Activated CD8-positive, alpha-beta T cell treated with anti-CD3 and anti-CD28 coated beads, Interleukin-2, amount 10 ng/mL, durations not matched to agents 7 days and 5 days (primary cell): ENCODE measurements at regions not wholly inside any gene's neighbourhood (a gene's known extent, or its start where the extent isn't known, plus 50 kb on each side); places are given as distances from the start of the nearest gene placed in this dataset.

Source experiments
- ATAC-seq: fragments of 150-1000 bp; cut with Tn5 transposase; one replicate; pipeline ENCODE4 v1.10.0; 2021; ENCODE audit warnings: moderate library complexity
- CTCF ChIA-PET: fragments of 350-600 bp; sonication (Branson Sonifier 250); formaldehyde crosslinking; loops from one replicate; lab custom pipeline; 2021; ENCODE audit warnings: antibody characterized with exemption; lab: Charles Lee
- POLR2A ChIA-PET: fragments of 350-600 bp; sonication (Branson Sonifier 250); formaldehyde crosslinking; loops from one replicate; lab custom pipeline; 2021; ENCODE audit warnings: antibody characterized with exemption; lab: Charles Lee
- DNase-seq: peaks from one replicate; pipeline ENCODE4 v3.0.0-alpha.2; 2020
- H3K27ac Mint-ChIP-seq: one replicate; pipeline ENCODE4 v1.8.0; 2021; ENCODE audit warnings: mild to moderate bottlenecking, mixed read lengths
- H3K27me3 Mint-ChIP-seq: one replicate; pipeline ENCODE4 v1.8.0; 2021; ENCODE audit warnings: low read depth, mixed read lengths
- H3K36me3 Mint-ChIP-seq: one replicate; pipeline ENCODE4 v1.8.0; 2021; ENCODE audit warnings: low read depth, mixed read lengths
- H3K4me1 Mint-ChIP-seq: one replicate; pipeline ENCODE4 v1.8.0; 2021; ENCODE audit warnings: low read depth, mixed read lengths
- H3K4me3 Mint-ChIP-seq: one replicate; pipeline ENCODE4 v1.8.0; 2021; ENCODE audit warnings: mild to moderate bottlenecking, mixed read lengths
- H3K9me3 Mint-ChIP-seq: one replicate; pipeline ENCODE4 v1.8.0; 2022; ENCODE audit warnings: mixed read lengths; ENCODE audit not compliant: insufficient read depth

- DNase-seq (peak; percentile 55), ATAC-seq (peak; percentile 86)
- Mint-ChIP-seq H3K4me3 (peak overlapping the region; percentile 27), H3K27me3 (no peaks in the 10 kb centered on the region), H3K27ac (peak overlapping the region; percentile 93), H3K4me1 (peaks cover 47% of the 10 kb centered on the region), H3K36me3 (peaks cover 45% of the 10 kb centered on the region), H3K9me3 (peaks cover 22% of the 10 kb centered on the region)
- ChIA-PET POLR2A (interaction anchor here (0.6 to 3.1 kb wide), 6 partner anchors 20 to 292 kb away, joined by 3 to 11 read pairs (median 4); partner anchors contain the start of gene ITGA4), CTCF (interaction anchor here (0.8 to 3.3 kb wide), 8 partner anchors 12 to 301 kb away, joined by 3 to 18 read pairs (median 3); partner anchors contain the start of gene ITGA4)
Measured at GRCh38 chr2:181165199-181165868, 184.9 kb downstream of the UBE2E3 start.

GRCh38 chr2:181169503-181169902 is 189.1 kb downstream of the UBE2E3 start:
- no peak for ATAC-seq
- no peak overlapping the region for H3K4me3 Mint-ChIP-seq
- peaks cover 48% of the 10 kb centered on the region for H3K36me3 Mint-ChIP-seq
- no peaks in the 10 kb centered on the region for H3K27me3 Mint-ChIP-seq
- H3K4me1 Mint-ChIP-seq, result peaks cover 40% of the 10 kb centered on the region
- ChIA-PET POLR2A (interaction anchor here (0.8 kb wide), 1 partner anchor 25 kb away, joined by 3 read pairs; no protein-coding TSS in a partner anchor), CTCF (interaction anchor here (0.7 to 1.5 kb wide), 5 partner anchors 9 to 135 kb away, joined by 3 to 4 read pairs (median 3); no protein-coding TSS in a partner anchor)
- no peak for DNase-seq
- H3K9me3 Mint-ChIP-seq, result peaks cover 22% of the 10 kb centered on the region
- peak overlapping the region; percentile 13 for H3K27ac Mint-ChIP-seq

GRCh38 chr2:181170256-181170655 is 189.9 kb downstream of the UBE2E3 start:
- POLR2A ChIA-PET, result interaction anchor here (0.8 kb wide), 1 partner anchor 26 kb away, joined by 3 read pairs; no protein-coding TSS in a partner anchor
- Mint-ChIP-seq H3K9me3 (peaks cover 22% of the 10 kb centered on the region), H3K27ac (no peak overlapping the region), H3K36me3 (peaks cover 49% of the 10 kb centered on the region), H3K4me1 (peaks cover 41% of the 10 kb centered on the region), H3K4me3 (no peak overlapping the region), H3K27me3 (no peaks in the 10 kb centered on the region)
- DNase-seq, result no peak
- CTCF ChIA-PET, result interaction anchor here (0.7 to 1.5 kb wide), 5 partner anchors 9 to 134 kb away, joined by 3 to 4 read pairs (median 3); no protein-coding TSS in a partner anchor
- ATAC-seq, result no peak

- no peak for ATAC-seq
- Mint-ChIP-seq H3K27ac (no peak overlapping the region), H3K9me3 (peaks cover 9% of the 10 kb centered on the region), H3K4me3 (no peak overlapping the region), H3K36me3 (peaks cover 28% of the 10 kb centered on the region), H3K4me1 (peaks cover 44% of the 10 kb centered on the region), H3K27me3 (no peaks in the 10 kb centered on the region)
- CTCF ChIA-PET, result no interaction called here
- POLR2A ChIA-PET, result no interaction called here
- DNase-seq, result no peak
Measured at GRCh38 chr2:181172676-181173075, 192.3 kb downstream of the UBE2E3 start.

GRCh38 chr2:181174611-181175580 is 194.5 kb downstream of the UBE2E3 start:
- H3K27ac Mint-ChIP-seq, result peak overlapping the region; percentile 32
- H3K27me3 Mint-ChIP-seq, result no peaks in the 10 kb centered on the region
- H3K4me3 Mint-ChIP-seq, result no peak overlapping the region
- ATAC-seq, result no peak
- peaks cover 34% of the 10 kb centered on the region for H3K36me3 Mint-ChIP-seq
- H3K4me1 Mint-ChIP-seq, result peaks cover 56% of the 10 kb centered on the region
- CTCF ChIA-PET, result interaction anchor here (0.9 to 1.6 kb wide), 4 partner anchors 9 to 138 kb away, joined by 3 to 4 read pairs (median 4); no protein-coding TSS in a partner anchor
- H3K9me3 Mint-ChIP-seq, result peaks cover 12% of the 10 kb centered on the region
- POLR2A ChIA-PET, result interaction anchor here (1.1 kb wide), 1 partner anchor 29 kb away, joined by 3 read pairs; no protein-coding TSS in a partner anchor
- DNase-seq, result no peak

GRCh38 chr2:181176540-181176939 is 196.1 kb downstream of the UBE2E3 start:
- Mint-ChIP-seq H3K27me3 (no peaks in the 10 kb centered on the region), H3K4me3 (no peak overlapping the region), H3K27ac (no peak overlapping the region), H3K4me1 (peaks cover 49% of the 10 kb centered on the region), H3K9me3 (peaks cover 12% of the 10 kb centered on the region), H3K36me3 (peaks cover 39% of the 10 kb centered on the region)
- DNase-seq (no peak), ATAC-seq (no peak)
- POLR2A ChIA-PET, result interaction anchor here (1.1 kb wide), 1 partner anchor 281 kb away, joined by 3 read pairs; the partner anchor contains the start of gene ITGA4
- CTCF ChIA-PET, result interaction anchor here (3.1 kb wide), 1 partner anchor 17 kb away, joined by 27 read pairs; no protein-coding TSS in a partner anchor

GRCh38 chr2:181177376-181177775 is 197.0 kb downstream of the UBE2E3 start:
- DNase-seq (no peak), ATAC-seq (no peak)
- Mint-ChIP-seq H3K4me1 (peaks cover 49% of the 10 kb centered on the region), H3K36me3 (peaks cover 38% of the 10 kb centered on the region), H3K27me3 (no peaks in the 10 kb centered on the region), H3K4me3 (no peak overlapping the region), H3K9me3 (peaks cover 12% of the 10 kb centered on the region), H3K27ac (no peak overlapping the region)
- POLR2A ChIA-PET, result interaction anchor here (1.0 to 1.1 kb wide), 3 partner anchors 11 to 36 kb away, joined by 3 read pairs; no protein-coding TSS in a partner anchor
- CTCF ChIA-PET, result interaction anchor here (0.9 to 3.1 kb wide), 5 partner anchors 12 to 290 kb away, joined by 3 to 27 read pairs (median 8); no protein-coding TSS in a partner anchor

GRCh38 chr2:181178130-181178529 is 197.7 kb downstream of the UBE2E3 start:
- Mint-ChIP-seq H3K27me3 (no peaks in the 10 kb centered on the region), H3K36me3 (peaks cover 35% of the 10 kb centered on the region), H3K4me3 (no peak overlapping the region), H3K27ac (peak overlapping the region; percentile 61), H3K4me1 (peaks cover 49% of the 10 kb centered on the region), H3K9me3 (peaks cover 16% of the 10 kb centered on the region)
- DNase-seq (no peak), ATAC-seq (peak; percentile 55)
- CTCF ChIA-PET, result interaction anchor here (0.7 to 3.1 kb wide), 26 partner anchors 8 to 289 kb away, joined by 3 to 27 read pairs (median 4); partner anchors contain the start of gene ITGA4
- POLR2A ChIA-PET, result interaction anchor here (0.8 to 1.1 kb wide), 6 partner anchors 12 to 217 kb away, joined by 3 to 4 read pairs (median 3); no protein-coding TSS in a partner anchor

- Mint-ChIP-seq H3K27me3 (no peaks in the 10 kb centered on the region), H3K4me3 (no peak overlapping the region), H3K27ac (peak overlapping the region; percentile 41), H3K36me3 (peaks cover 33% of the 10 kb centered on the region), H3K9me3 (peaks cover 16% of the 10 kb centered on the region), H3K4me1 (peaks cover 51% of the 10 kb centered on the region)
- CTCF ChIA-PET, result interaction anchor here (0.6 to 3.1 kb wide), 27 partner anchors 9 to 289 kb away, joined by 3 to 27 read pairs (median 4); partner anchors contain the start of gene ITGA4
- POLR2A ChIA-PET, result interaction anchor here (0.8 to 1.0 kb wide), 3 partner anchors 55 to 216 kb away, joined by 3 to 4 read pairs (median 3); no protein-coding TSS in a partner anchor
- ATAC-seq (peak; percentile 80), DNase-seq (peak; percentile 50)
Measured at GRCh38 chr2:181178823-181179412, 198.5 kb downstream of the UBE2E3 start.

GRCh38 chr2:181183878-181184542 is 203.6 kb downstream of the UBE2E3 start:
- ChIA-PET POLR2A (no interaction called here), CTCF (interaction anchor here (1.0 to 1.2 kb wide), 2 partner anchors 9 to 128 kb away, joined by 3 to 4 read pairs; no protein-coding TSS in a partner anchor)
- H3K27me3 Mint-ChIP-seq, result no peaks in the 10 kb centered on the region
- no peak overlapping the region for H3K27ac Mint-ChIP-seq
- H3K4me1 Mint-ChIP-seq, result peaks cover 25% of the 10 kb centered on the region
- H3K9me3 Mint-ChIP-seq, result peaks cover 17% of the 10 kb centered on the region
- H3K4me3 Mint-ChIP-seq, result no peak overlapping the region
- DNase-seq (no peak), ATAC-seq (no peak)
- peaks cover 22% of the 10 kb centered on the region for H3K36me3 Mint-ChIP-seq
